ENCODE measurements at regions not wholly inside any gene's neighbourhood (a gene's known extent, or its start where the extent isn't known, plus 50 kb on each side); places are given as distances from the start of the nearest gene placed in this dataset.
"Not testable (repeated sequence)": the region's sequence is repeated elsewhere in the genome, so short reads cannot be mapped to it uniquely, and the experiment has no call there.

GRCh38 chr5:110267714-110268113 is 458.8 kb downstream of the TMEM232 start:
- Mint-ChIP-seq H3K4me1 (peaks cover 12% of the 10 kb centered on the region), H3K27ac (peak overlapping the region in 1 of 2 donors; percentile 44), H3K27me3 (no peaks in the 10 kb centered on the region), H3K4me3 (no peak overlapping the region), H3K9me3 (no peaks in the 10 kb centered on the region)
- ATAC-seq (no peak), DNase-seq (no peak)

DNA sequence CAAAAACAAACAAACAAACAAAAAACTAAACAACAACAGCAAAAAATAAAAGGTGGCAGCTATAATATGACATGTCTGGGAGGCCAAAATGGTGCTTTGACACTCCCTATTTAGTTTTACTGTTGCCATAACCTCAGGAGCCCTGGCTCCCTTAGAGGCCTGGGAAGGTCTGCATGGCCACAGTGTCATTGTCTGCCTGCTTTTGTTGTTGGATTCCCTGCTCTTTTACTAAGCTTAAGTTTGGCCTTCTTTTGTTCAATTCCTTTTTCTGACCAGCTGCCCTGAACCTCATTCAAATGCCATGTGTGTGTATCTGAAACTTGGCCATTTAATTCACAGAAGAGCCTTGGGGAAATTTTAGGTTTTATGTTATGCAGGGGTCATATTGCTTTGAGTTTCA is 458.2 kb downstream of the TMEM232 start:
- Mint-ChIP-seq H3K4me3 (no peak overlapping the region), H3K9me3 (peaks cover 0 to 1% of the 10 kb centered on the region in 2 donors), H3K27me3 (no peaks in the 10 kb centered on the region), H3K27ac (no peak overlapping the region), H3K4me1 (peaks cover 12% of the 10 kb centered on the region)
- ATAC-seq (no peak), DNase-seq (no peak)

GRCh38 chr5:110268985-110269384 is 457.5 kb downstream of the TMEM232 start:
- Mint-ChIP-seq H3K9me3 (peaks cover 0 to 4% of the 10 kb centered on the region in 2 donors), H3K27ac (no peak overlapping the region), H3K4me3 (no peak overlapping the region), H3K27me3 (no peaks in the 10 kb centered on the region), H3K4me1 (peaks cover 12% of the 10 kb centered on the region)
- DNase-seq (no peak), ATAC-seq (no peak)

GRCh38 chr5:110269478-110270142 is 456.9 kb downstream of the TMEM232 start:
- H3K9me3 Mint-ChIP-seq = peaks cover 0 to 4% of the 10 kb centered on the region in 2 donors
- DNase-seq (no peak), ATAC-seq (peak; percentile 50)
- no peaks in the 10 kb centered on the region for H3K27me3 Mint-ChIP-seq
- H3K27ac Mint-ChIP-seq = peak overlapping the region in 1 of 2 donors; percentile 83
- peaks cover 12% of the 10 kb centered on the region for H3K4me1 Mint-ChIP-seq
- H3K4me3 Mint-ChIP-seq = peak overlapping the region; percentile 10 to 31

- H3K27ac Mint-ChIP-seq = no peak overlapping the region
- H3K4me1 Mint-ChIP-seq = no peaks in the 10 kb centered on the region
- peaks cover 9 to 32% of the 10 kb centered on the region in 2 donors for H3K9me3 Mint-ChIP-seq
- no peak overlapping the region for H3K4me3 Mint-ChIP-seq
- ATAC-seq = no peak
- no peaks in the 10 kb centered on the region for H3K27me3 Mint-ChIP-seq
- no peak for DNase-seq
Measured at GRCh38 chr5:110275878-110276277, 450.6 kb downstream of the TMEM232 start.

- not testable (repeated sequence) for ATAC-seq, H3K27me3 Mint-ChIP-seq, DNase-seq, H3K4me3 Mint-ChIP-seq, H3K4me1 Mint-ChIP-seq, H3K27ac Mint-ChIP-seq
- H3K9me3 Mint-ChIP-seq = peaks cover 21 to 56% of the 10 kb centered on the region in 2 donors
Measured at GRCh38 chr5:110278449-110278848, 448.0 kb downstream of the TMEM232 start.

DNA sequence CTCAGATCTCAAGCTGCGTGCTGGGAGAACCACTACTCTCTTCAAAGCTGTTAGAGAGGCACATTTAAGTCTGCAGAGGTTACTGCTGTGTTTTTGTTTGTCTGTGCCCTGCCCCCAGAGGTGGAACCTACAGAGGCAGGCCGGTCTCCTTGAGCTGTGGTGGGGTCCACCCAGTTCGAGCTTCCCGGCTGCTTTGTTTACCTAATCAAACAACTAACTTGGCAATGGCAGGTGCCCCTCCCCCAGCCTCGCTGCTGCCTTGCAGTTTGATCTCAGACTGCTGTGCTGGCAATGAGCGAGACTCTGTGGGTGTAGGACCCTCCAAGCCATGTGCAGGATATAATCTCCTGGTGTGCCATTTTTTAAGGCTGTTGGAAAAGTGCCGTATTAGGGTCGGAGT is 442.4 kb downstream of the TMEM232 start:
- H3K4me3 Mint-ChIP-seq, ATAC-seq, H3K4me1 Mint-ChIP-seq, H3K27ac Mint-ChIP-seq, H3K27me3 Mint-ChIP-seq, DNase-seq: not testable (repeated sequence)
- H3K9me3 Mint-ChIP-seq = peaks cover 34 to 42% of the 10 kb centered on the region in 2 donors

DNA sequence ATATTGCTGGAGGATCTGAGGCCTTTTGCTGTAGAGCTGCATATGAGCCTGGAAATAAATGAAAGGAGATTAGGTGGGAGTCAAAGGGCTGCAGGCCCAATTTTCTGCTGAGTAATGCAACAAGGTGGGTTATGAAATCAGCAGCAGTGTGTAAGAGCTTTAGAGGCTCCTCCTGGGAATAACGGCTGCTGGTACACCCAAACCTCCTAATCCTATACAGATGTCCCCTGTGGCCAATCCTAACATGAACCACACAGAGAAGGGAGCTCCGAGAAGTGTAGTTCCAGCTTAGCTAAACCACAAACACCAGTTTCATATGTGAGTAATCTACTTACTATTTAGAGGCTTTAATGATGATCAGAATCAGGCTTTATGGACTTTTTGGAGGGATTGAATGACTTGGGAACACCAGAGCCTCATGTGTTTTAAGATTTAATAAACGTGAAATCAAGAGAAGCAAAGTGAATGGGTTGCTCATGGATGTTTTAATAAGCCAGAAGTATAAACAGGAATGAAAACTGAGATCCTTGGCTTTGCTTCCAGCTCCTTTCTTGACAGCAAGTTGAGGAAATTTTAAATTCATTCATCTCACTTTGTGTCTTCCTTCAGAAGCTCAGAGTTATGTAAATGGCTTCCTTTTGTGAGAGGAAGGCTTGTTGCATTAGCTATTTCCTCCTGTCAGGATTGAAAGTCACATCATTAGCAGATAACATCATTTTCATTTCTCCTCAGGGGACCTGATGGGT is 437.5 kb downstream of the TMEM232 start:
- no peaks in the 10 kb centered on the region for H3K4me1 Mint-ChIP-seq
- no peak for ATAC-seq
- H3K9me3 Mint-ChIP-seq = peaks cover 8 to 27% of the 10 kb centered on the region in 2 donors
- H3K4me3 Mint-ChIP-seq = no peak overlapping the region
- H3K27ac Mint-ChIP-seq = no peak overlapping the region
- H3K27me3 Mint-ChIP-seq = no peaks in the 10 kb centered on the region
- DNase-seq = no peak

GRCh38 chr5:110289512-110289810 is 437.0 kb downstream of the TMEM232 start:
- Mint-ChIP-seq H3K4me1 (no peaks in the 10 kb centered on the region), H3K27ac (peak overlapping the region; percentile 4 to 19), H3K9me3 (peaks cover 5 to 26% of the 10 kb centered on the region in 2 donors), H3K4me3 (no peak overlapping the region), H3K27me3 (no peaks in the 10 kb centered on the region)
- ATAC-seq = no peak
- no peak for DNase-seq

DNA sequence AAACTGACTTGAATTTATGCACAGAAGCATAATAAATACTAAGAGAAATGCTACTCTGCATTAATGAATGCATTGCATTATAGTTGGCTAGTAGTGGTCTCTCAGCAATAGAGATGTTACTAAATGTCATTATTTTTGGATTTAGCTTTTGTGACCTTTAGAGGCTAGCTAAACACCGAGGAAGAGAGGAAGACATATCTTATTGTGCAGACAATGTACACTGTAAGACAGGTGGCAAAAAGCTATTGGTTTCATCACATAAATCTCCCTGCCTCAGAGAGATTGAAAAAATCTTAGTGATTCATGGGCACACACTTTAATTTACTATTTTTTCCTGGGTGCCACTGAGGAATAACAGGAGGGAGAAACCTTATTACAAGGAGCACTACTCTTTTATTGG is 435.9 kb downstream of the TMEM232 start:
- no peaks in the 10 kb centered on the region for H3K27me3 Mint-ChIP-seq
- DNase-seq (no peak), ATAC-seq (no peak)
- H3K27ac Mint-ChIP-seq = no peak overlapping the region
- H3K4me1 Mint-ChIP-seq = no peaks in the 10 kb centered on the region
- H3K4me3 Mint-ChIP-seq = no peak overlapping the region
- H3K9me3 Mint-ChIP-seq = peaks cover 0 to 17% of the 10 kb centered on the region in 2 donors

DNA sequence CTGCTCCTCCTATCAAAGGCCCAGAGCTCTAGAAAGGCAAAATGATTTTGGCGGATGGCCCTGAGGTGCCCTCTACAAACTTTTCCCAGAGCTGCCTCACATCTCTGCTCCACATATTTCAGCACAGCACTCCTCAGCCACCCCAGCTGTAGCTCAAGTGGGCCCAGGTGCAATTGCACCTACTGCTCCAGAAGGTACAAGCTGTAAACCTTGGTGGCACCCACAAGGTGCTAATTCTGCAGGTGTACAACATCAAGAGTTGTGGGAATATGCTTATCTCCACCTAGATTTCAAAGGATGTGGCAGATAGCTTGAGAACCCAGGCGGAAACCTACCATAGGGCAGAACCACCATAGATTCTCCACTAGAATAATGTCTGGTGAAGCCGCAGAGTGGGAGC is 432.2 kb downstream of the TMEM232 start:
- no peak for DNase-seq
- H3K4me3 Mint-ChIP-seq = no peak overlapping the region
- H3K4me1 Mint-ChIP-seq = no peaks in the 10 kb centered on the region
- H3K27ac Mint-ChIP-seq = no peak overlapping the region
- H3K27me3 Mint-ChIP-seq = no peaks in the 10 kb centered on the region
- peaks cover 0 to 9% of the 10 kb centered on the region in 2 donors for H3K9me3 Mint-ChIP-seq
- no peak for ATAC-seq

- Mint-ChIP-seq H3K4me1 (no peaks in the 10 kb centered on the region), H3K9me3 (peaks cover 8 to 12% of the 10 kb centered on the region in 2 donors), H3K27ac (no peak overlapping the region), H3K4me3 (no peak overlapping the region), H3K27me3 (no peaks in the 10 kb centered on the region)
- ATAC-seq (no peak), DNase-seq (no peak)
Measured at GRCh38 chr5:110297152-110297670, 429.3 kb downstream of the TMEM232 start.

- DNase-seq = no peak
- Mint-ChIP-seq H3K27me3 (no peaks in the 10 kb centered on the region), H3K4me1 (no peaks in the 10 kb centered on the region), H3K9me3 (peaks cover 23% of the 10 kb centered on the region in 2 donors), H3K4me3 (no peak overlapping the region), H3K27ac (no peak overlapping the region)
- no peak for ATAC-seq
Measured at GRCh38 chr5:110304176-110304575, 422.3 kb downstream of the TMEM232 start.

DNA sequence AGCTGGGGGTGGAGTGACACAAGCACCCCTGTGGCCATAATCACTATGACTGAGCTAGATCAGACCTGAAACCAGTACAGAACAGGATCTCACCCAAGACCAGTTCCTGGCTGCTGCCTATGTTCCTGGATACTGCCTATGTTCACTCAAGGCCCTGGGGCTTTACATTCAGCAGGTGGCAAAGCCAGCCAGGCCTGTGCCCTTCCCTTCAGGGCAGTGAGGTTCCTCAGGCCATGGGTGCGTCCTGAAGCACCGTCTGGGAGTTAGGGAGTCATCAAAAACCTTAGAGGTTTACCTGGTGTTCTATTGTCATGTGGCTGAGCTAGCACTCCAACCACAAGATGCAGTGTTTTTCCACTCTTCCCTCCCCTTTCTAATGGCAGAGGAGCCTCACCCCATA is 419.8 kb downstream of the TMEM232 start:
- Mint-ChIP-seq H3K4me3 (no peak overlapping the region), H3K9me3 (peaks cover 25% of the 10 kb centered on the region in 2 donors), H3K27me3 (no peaks in the 10 kb centered on the region), H3K4me1 (no peaks in the 10 kb centered on the region), H3K27ac (peak overlapping the region in 1 of 2 donors; percentile 76)
- ATAC-seq (no peak), DNase-seq (no peak)

DNA sequence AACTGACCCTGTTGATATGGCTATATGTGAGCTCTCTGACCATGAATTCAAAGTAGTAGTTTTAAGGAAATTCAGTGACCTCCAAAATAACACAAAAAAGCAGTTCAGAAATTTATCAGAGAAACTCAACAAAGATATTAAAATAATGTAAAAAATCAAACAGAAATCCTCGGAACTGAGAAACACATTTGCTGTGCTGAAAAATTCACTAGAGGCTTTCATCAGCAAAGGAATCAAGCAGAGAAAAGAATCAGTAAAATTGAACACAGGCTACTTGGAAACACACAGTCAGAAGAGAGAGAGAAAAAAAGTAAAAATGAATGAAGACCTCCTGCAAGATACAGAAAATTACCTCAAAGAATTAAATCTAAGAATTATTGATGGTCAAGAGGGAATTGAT is 417.2 kb downstream of the TMEM232 start:
- Mint-ChIP-seq H3K4me1 (no peaks in the 10 kb centered on the region), H3K9me3 (peaks cover 16 to 21% of the 10 kb centered on the region in 2 donors), H3K27me3 (no peaks in the 10 kb centered on the region), H3K4me3 (no peak overlapping the region), H3K27ac (no peak overlapping the region)
- ATAC-seq (no peak), DNase-seq (no peak)

GRCh38 chr5:110316566-110316965 is 409.9 kb downstream of the TMEM232 start:
- H3K4me3 Mint-ChIP-seq, H3K27ac Mint-ChIP-seq, ATAC-seq, H3K4me1 Mint-ChIP-seq, DNase-seq, H3K27me3 Mint-ChIP-seq, H3K9me3 Mint-ChIP-seq: not testable (repeated sequence)

Measured in stimulated activated naive CD8-positive, alpha-beta T cell treated with anti-CD3 and anti-CD28 coated beads, Interleukin-15, amount 100 ng/mL, for 72 hours (primary cell).